Panc1 (cell line): ENCODE measurements at regions not wholly inside any gene's neighbourhood (a gene's known extent, or its start where the extent isn't known, plus 50 kb on each side); places are given as distances from the start of the nearest gene placed in this dataset.

Experiments used
- SIN3A ChIP-seq: IDR thresholded peaks from 2 replicates; pipeline ENCODE4 v1.6.1; 2012; ENCODE audit warnings: low read depth, mild to moderate bottlenecking, low read length, moderate library complexity, borderline replicate concordance; ENCODE audit not compliant: insufficient read depth
- TF ChIP-seq, protein P1 (sequence below): fragments of 450-650 bp; IDR thresholded peaks from 2 replicates; pipeline ENCODE4 v1.5.1; 2017; ENCODE audit warnings: mild to moderate bottlenecking

- TF ChIP-seq, protein P1, sequence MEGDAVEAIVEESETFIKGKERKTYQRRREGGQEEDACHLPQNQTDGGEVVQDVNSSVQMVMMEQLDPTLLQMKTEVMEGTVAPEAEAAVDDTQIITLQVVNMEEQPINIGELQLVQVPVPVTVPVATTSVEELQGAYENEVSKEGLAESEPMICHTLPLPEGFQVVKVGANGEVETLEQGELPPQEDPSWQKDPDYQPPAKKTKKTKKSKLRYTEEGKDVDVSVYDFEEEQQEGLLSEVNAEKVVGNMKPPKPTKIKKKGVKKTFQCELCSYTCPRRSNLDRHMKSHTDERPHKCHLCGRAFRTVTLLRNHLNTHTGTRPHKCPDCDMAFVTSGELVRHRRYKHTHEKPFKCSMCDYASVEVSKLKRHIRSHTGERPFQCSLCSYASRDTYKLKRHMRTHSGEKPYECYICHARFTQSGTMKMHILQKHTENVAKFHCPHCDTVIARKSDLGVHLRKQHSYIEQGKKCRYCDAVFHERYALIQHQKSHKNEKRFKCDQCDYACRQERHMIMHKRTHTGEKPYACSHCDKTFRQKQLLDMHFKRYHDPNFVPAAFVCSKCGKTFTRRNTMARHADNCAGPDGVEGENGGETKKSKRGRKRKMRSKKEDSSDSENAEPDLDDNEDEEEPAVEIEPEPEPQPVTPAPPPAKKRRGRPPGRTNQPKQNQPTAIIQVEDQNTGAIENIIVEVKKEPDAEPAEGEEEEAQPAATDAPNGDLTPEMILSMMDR, result no peak
- no peak for TF ChIP-seq SIN3A
Measured at GRCh38 chr6:148263010-148263409, 79.6 kb upstream of the SASH1 start.
